ENCODE measurements at regions not wholly inside any gene's neighbourhood (a gene's known extent, or its start where the extent isn't known, plus 50 kb on each side); places are given as distances from the start of the nearest gene placed in this dataset.

DNA sequence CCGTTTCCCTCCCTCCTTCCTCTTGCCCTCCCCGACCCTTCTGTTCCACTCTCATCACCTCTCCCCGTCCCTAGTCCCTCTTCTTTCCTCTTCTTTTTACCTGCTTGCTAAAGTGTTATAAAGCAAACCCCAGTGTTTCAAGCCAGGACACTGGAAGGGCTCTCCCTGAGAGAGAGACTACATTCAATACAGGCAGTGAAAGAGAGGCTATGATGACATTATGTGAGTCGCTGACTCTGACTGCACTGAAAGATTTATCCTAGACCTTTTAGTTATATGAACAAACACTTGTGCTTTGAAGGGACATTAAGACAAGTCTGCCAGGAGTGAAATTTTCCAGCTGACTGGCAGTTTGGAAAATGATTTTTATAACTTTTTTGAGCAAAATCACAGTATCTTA is 155.7 kb downstream of the S1PR1 start:
- H3K4me1 Mint-ChIP-seq = peaks cover 45% of the 10 kb centered on the region
- ATAC-seq (ENCODE audit: low read depth) (no peak), DNase-seq (no peak)
- H3K27me3 Mint-ChIP-seq = no peaks in the 10 kb centered on the region
- H3K36me3 Mint-ChIP-seq (ENCODE audit: low read depth) = no peaks in the 10 kb centered on the region
- TF ChIP-seq CTCF (IDR thresholded peaks at IDR 0.05) = no peak
- H3K9me3 Mint-ChIP-seq = peaks cover 5% of the 10 kb centered on the region
- intact Hi-C loops (cut with micrococcal nuclease) = no loop called here
- no peak overlapping the region for H3K27ac Mint-ChIP-seq
- ChIA-PET POLR2A (no interaction called here), CTCF (no interaction called here)
- no peak overlapping the region for H3K4me3 Mint-ChIP-seq

DNA sequence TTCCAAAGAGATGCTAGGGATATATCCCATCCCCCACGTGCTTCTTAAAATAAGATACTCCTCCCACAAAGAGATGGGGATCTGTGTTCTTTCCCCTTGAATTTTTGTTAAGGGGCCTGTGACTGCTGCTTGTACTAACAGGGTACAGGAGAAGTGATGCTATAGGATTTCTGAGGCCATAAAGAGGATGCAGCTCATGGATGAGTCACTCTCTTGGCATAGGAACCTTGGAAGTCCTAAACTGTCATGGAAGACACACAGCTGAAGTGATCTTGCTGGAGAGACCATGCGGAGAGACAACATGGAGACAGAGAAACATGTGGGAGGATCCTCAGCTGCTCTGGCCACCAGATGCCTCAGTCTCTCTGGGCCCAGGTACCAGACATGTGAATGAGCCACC is 157.2 kb downstream of the S1PR1 start:
- CTCF ChIA-PET = no interaction called here
- Mint-ChIP-seq H3K9me3 (no peaks in the 10 kb centered on the region), H3K4me1 (peaks cover 30% of the 10 kb centered on the region), H3K4me3 (no peak overlapping the region), H3K36me3 (ENCODE audit: low read depth) (no peaks in the 10 kb centered on the region), H3K27ac (no peak overlapping the region), H3K27me3 (no peaks in the 10 kb centered on the region)
- ATAC-seq (ENCODE audit: low read depth) (no peak), DNase-seq (no peak)
- POLR2A ChIA-PET = no interaction called here
- no peak for TF ChIP-seq CTCF (IDR thresholded peaks at IDR 0.05)
- intact Hi-C loops (cut with micrococcal nuclease) = no loop called here

GRCh38 chr1:101399222-101399621 is 162.4 kb downstream of the S1PR1 start:
- Mint-ChIP-seq H3K4me3 (no peak overlapping the region), H3K27me3 (no peaks in the 10 kb centered on the region), H3K9me3 (no peaks in the 10 kb centered on the region), H3K4me1 (no peaks in the 10 kb centered on the region), H3K36me3 (ENCODE audit: low read depth) (no peaks in the 10 kb centered on the region), H3K27ac (no peak overlapping the region)
- intact Hi-C loops (cut with micrococcal nuclease) = no loop called here
- CTCF ChIA-PET = no interaction called here
- TF ChIP-seq CTCF (IDR thresholded peaks at IDR 0.05) = no peak
- POLR2A ChIA-PET = no interaction called here
- DNase-seq = no peak
- ATAC-seq (ENCODE audit: low read depth) = no peak

DNA sequence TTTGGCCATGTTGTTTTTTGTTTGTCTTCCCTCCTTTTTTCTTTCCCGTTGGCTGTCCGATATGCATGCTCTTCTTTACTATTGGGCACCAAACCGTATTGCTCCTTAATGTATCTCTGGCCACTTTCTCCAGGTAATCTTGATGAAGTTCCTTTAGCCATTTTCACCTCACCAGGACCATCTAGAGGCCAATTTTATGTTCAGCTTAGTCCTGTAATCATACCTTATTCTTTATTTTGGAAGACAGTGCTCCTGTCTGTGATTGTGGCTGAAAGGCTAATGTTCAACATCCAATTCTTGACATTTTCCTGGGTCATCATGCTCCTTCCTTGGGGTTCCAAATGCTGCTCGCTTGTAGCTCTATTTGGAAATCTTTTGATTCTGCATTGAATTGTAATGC is 169.5 kb downstream of the S1PR1 start:
- no peaks in the 10 kb centered on the region for H3K9me3 Mint-ChIP-seq
- no peaks in the 10 kb centered on the region for H3K27me3 Mint-ChIP-seq
- DNase-seq = no peak
- ChIA-PET CTCF (interaction anchor here (1.6 to 2.7 kb wide), 2 partner anchors 48 to 97 kb away, joined by 8 to 21 read pairs; no protein-coding TSS in a partner anchor), POLR2A (no interaction called here)
- intact Hi-C loops (cut with micrococcal nuclease) = loop anchor here (5.0 kb wide), 3 partner anchors 159 to 1054 kb away; partner anchors contain the start of gene CDC14A
- peaks cover 59% of the 10 kb centered on the region for H3K4me1 Mint-ChIP-seq
- H3K36me3 Mint-ChIP-seq (ENCODE audit: low read depth) = no peaks in the 10 kb centered on the region
- no peak for ATAC-seq (ENCODE audit: low read depth)
- TF ChIP-seq CTCF (IDR thresholded peaks at IDR 0.05) = no peak
- no peak overlapping the region for H3K27ac Mint-ChIP-seq
- H3K4me3 Mint-ChIP-seq = no peak overlapping the region

DNA sequence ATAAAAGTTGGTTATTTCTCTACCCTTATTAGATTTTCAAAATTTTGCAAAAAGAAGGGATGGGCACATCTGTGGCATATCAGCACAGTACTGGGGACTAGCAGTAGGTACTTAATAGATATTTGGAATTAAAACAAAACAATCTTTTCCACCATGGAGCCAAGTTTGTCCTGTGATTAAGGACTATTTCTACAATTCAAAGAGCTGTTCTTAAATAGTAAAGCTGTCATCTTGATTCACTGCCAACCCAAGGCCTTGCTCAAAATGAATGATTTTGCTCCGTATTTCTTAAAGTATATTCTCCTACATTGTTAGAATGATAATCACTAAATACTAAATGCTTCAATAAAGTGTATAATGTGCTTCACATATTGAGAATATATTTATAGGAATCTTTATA is 169.9 kb downstream of the S1PR1 start:
- ChIA-PET POLR2A (interaction anchor here (1.6 kb wide), 1 partner anchor 18 kb away, joined by 7 read pairs; no protein-coding TSS in a partner anchor), CTCF (interaction anchor here (1.6 to 3.3 kb wide), 3 partner anchors 32 to 97 kb away, joined by 8 to 21 read pairs (median 15); no protein-coding TSS in a partner anchor)
- ATAC-seq (ENCODE audit: low read depth) = no peak
- H3K4me3 Mint-ChIP-seq = no peak overlapping the region
- H3K4me1 Mint-ChIP-seq = peaks cover 63% of the 10 kb centered on the region
- no peak overlapping the region for H3K27ac Mint-ChIP-seq
- intact Hi-C loops (cut with micrococcal nuclease) = loop anchor here (1.0 to 5.0 kb wide), 6 partner anchors 17 to 1054 kb away; partner anchors contain the start of gene CDC14A
- DNase-seq = no peak
- no peak for TF ChIP-seq CTCF (IDR thresholded peaks at IDR 0.05)
- H3K27me3 Mint-ChIP-seq = no peaks in the 10 kb centered on the region
- no peaks in the 10 kb centered on the region for H3K9me3 Mint-ChIP-seq
- no peaks in the 10 kb centered on the region for H3K36me3 Mint-ChIP-seq (ENCODE audit: low read depth)

Measured in activated B cell treated with CpG ODN at 0.5 μM for 24 hours (primary cell).